IMR-90 (cell line): ENCODE measurements at regions not wholly inside any gene's neighbourhood (a gene's known extent, or its start where the extent isn't known, plus 50 kb on each side); places are given as distances from the start of the nearest gene placed in this dataset.

Experiments
- ATAC-seq: fragments of 200-7000 bp; cut with Tn5 transposase; 2 replicates; pipeline ENCODE4 v1.9.1; 2020; ENCODE audit warnings: low read depth, mild to moderate bottlenecking, moderate library complexity
- BruUV-seq: library from RNA; stranded (reverse); fragments of 400-500 nt; replicated peaks from 2 replicates; lab custom pipeline; 2021; lab: Mats Ljungman, UMichigan
- CTCF ChIA-PET: fragments of 300-600 bp; formaldehyde crosslinking; extraction: SDS; loops from one replicate; lab custom pipeline; 2021; ENCODE audit warnings: antibody characterized with exemption; lab: Yijun Ruan, JAX
- POLR2A ChIA-PET: fragments of 300-600 bp; sonication (Branson Sonifier 250); formaldehyde crosslinking; loops from one replicate; lab custom pipeline; 2022; ENCODE audit warnings: antibody characterized with exemption; ENCODE audit not compliant: unreplicated experiment; lab: Charles Lee
- DNase-seq: peaks from one replicate; pipeline ENCODE4 v3.0.0; 2013
- H2AFZ ChIP-seq: replicated peaks from 2 replicates; pipeline ENCODE3; 2013; ENCODE audit warnings: low read length, mild to moderate bottlenecking; ENCODE audit not compliant: poor library complexity
- H2AK5ac ChIP-seq: 2 replicates; pipeline ENCODE4 v1.6.1; 2013; ENCODE audit warnings: low read depth, low read length, inconsistent platforms
- H2AK9ac ChIP-seq: replicated peaks from 2 replicates; pipeline ENCODE3; 2013; ENCODE audit warnings: mild to moderate bottlenecking, low read depth, low read length, moderate library complexity; ENCODE audit not compliant: poor library complexity
- H2BK120ac ChIP-seq: 2 replicates; pipeline ENCODE4 v1.6.1; 2013; ENCODE audit warnings: low read depth, low read length, inconsistent platforms
- H2BK15ac ChIP-seq: 3 replicates; pipeline ENCODE4 v1.6.1; 2013; ENCODE audit warnings: low read depth, low read length, inconsistent platforms
- H2BK20ac ChIP-seq: 2 replicates; pipeline ENCODE4 v1.6.1; 2013; ENCODE audit warnings: low read depth, mild to moderate bottlenecking, inconsistent platforms, low read length, moderate library complexity
- H2BK5ac ChIP-seq: 2 replicates; pipeline ENCODE4 v1.6.1; 2013; ENCODE audit warnings: mild to moderate bottlenecking, low read depth, low read length, inconsistent platforms; ENCODE audit not compliant: poor library complexity, severe bottlenecking
- H3K14ac ChIP-seq: replicated peaks from 2 replicates; pipeline ENCODE4 v1.6.1; 2013; ENCODE audit warnings: low read depth, low read length, inconsistent platforms
- H3K18ac ChIP-seq: 2 replicates; pipeline ENCODE4 v1.6.1; 2013; ENCODE audit warnings: low read depth, low read length, control low read depth
- H3K23ac ChIP-seq: 2 replicates; pipeline ENCODE4 v1.6.1; 2013; ENCODE audit warnings: low read depth, low read length, inconsistent platforms
- H3K27ac ChIP-seq: 2 replicates; pipeline ENCODE4 v1.5.1; 2013; ENCODE audit warnings: mild to moderate bottlenecking, control low read depth, low read length; ENCODE audit not compliant: insufficient read depth
- H3K27me3 ChIP-seq: 2 replicates; pipeline ENCODE4 v1.6.1; 2013; ENCODE audit warnings: low read length; ENCODE audit not compliant: control insufficient read depth, insufficient read depth
- H3K36me3 ChIP-seq: 2 replicates; pipeline ENCODE4 v1.6.1; 2013; ENCODE audit warnings: low read length, mixed read lengths; ENCODE audit not compliant: control insufficient read depth, insufficient read depth
- H3K4ac ChIP-seq: 2 replicates; pipeline ENCODE4 v1.6.1; 2013; ENCODE audit warnings: low read depth, low read length, inconsistent platforms
- H3K4me1 ChIP-seq: 2 replicates; pipeline ENCODE4 v1.6.1; 2013; ENCODE audit warnings: low read length, mixed read lengths; ENCODE audit not compliant: control insufficient read depth, insufficient read depth
- H3K4me2 ChIP-seq: 2 replicates; pipeline ENCODE4 v1.6.1; 2013; ENCODE audit warnings: low read depth, mild to moderate bottlenecking, control low read depth, low read length, moderate library complexity
- H3K4me3 ChIP-seq: 2 replicates; pipeline ENCODE4 v1.5.1; 2013; ENCODE audit warnings: low read depth, mild to moderate bottlenecking, control low read depth, low read length, moderate library complexity; ENCODE audit not compliant: insufficient read depth
- H3K56ac ChIP-seq: 2 replicates; pipeline ENCODE4 v1.6.1; 2013; ENCODE audit warnings: low read length, inconsistent platforms; ENCODE audit not compliant: insufficient read depth; ENCODE audit errors: extremely low read depth
- H3K79me1 ChIP-seq, 2 experiments: 2 replicates each; pipeline ENCODE4 v1.6.1; 2013; ENCODE audit warnings: low read length in 2 of 2, inconsistent platforms in 1 of 2, low read depth in 1 of 2
- H3K9ac ChIP-seq: 2 replicates; pipeline ENCODE4 v1.6.1; 2013; ENCODE audit warnings: low read depth, low read length, control low read depth
- H3K9me1 ChIP-seq: 2 replicates; pipeline ENCODE4 v1.6.1; 2013; ENCODE audit warnings: low read length, inconsistent platforms; ENCODE audit not compliant: insufficient read depth
- H3K9me3 ChIP-seq: 2 replicates; pipeline ENCODE4 v1.6.1; 2013; ENCODE audit warnings: low read length; ENCODE audit not compliant: control insufficient read depth, insufficient read depth
- H4K20me1 ChIP-seq: 2 replicates; pipeline ENCODE4 v1.6.1; 2013; ENCODE audit warnings: low read length, inconsistent platforms; ENCODE audit not compliant: insufficient read depth
- H4K5ac ChIP-seq: 2 replicates; pipeline ENCODE4 v1.6.1; 2013; ENCODE audit warnings: mild to moderate bottlenecking, low read depth, low read length, control low read depth
- H4K8ac ChIP-seq, 2 experiments: 2 replicates each; pipeline ENCODE4 v1.6.1; 2013; ENCODE audit warnings: low read depth in 2 of 2, low read length in 2 of 2, control low read depth in 1 of 2, inconsistent platforms in 1 of 2
- H4K91ac ChIP-seq: 2 replicates; pipeline ENCODE4 v1.6.1; 2013; ENCODE audit warnings: low read depth, low read length, inconsistent platforms; ENCODE audit not compliant: insufficient read depth
- BHLHE40 ChIP-seq: fragments of 150-350 bp; IDR thresholded peaks from 2 replicates; pipeline ENCODE4 v1.6.1; 2016; ENCODE audit warnings: mild to moderate bottlenecking, low read depth, low read length
- CEBPB ChIP-seq: IDR thresholded peaks from 2 replicates; pipeline ENCODE4 v1.6.1; 2012; ENCODE audit warnings: low read depth, low read length, improper control_type of control experiment
- ELK1 ChIP-seq: fragments of 150-350 bp; IDR thresholded peaks from 2 replicates; pipeline ENCODE4 v1.6.1; 2016; ENCODE audit warnings: low read depth, mild to moderate bottlenecking, low read length, moderate library complexity, borderline replicate concordance
- FOS ChIP-seq: fragments of 150-350 bp; IDR thresholded peaks from 2 replicates; pipeline ENCODE4 v1.6.1; 2016; ENCODE audit warnings: low read depth, low read length
- MAZ ChIP-seq: IDR thresholded peaks from 2 replicates; pipeline ENCODE4 v1.6.1; 2012; ENCODE audit warnings: low read depth, mild to moderate bottlenecking, low read length, improper control_type of control experiment, moderate library complexity, borderline replicate concordance
- NFE2L2 ChIP-seq: fragments of 150-350 bp; IDR thresholded peaks from 2 replicates; pipeline ENCODE4 v1.6.1; 2016; ENCODE audit warnings: low read depth, mild to moderate bottlenecking, low read length
- POLR2A ChIP-seq: IDR thresholded peaks from 2 replicates; pipeline ENCODE4 v1.6.1; 2012; ENCODE audit warnings: mild to moderate bottlenecking, low read depth, low read length
- RCOR1 ChIP-seq: IDR thresholded peaks from 2 replicates; pipeline ENCODE4 v1.6.1; 2012; ENCODE audit warnings: mild to moderate bottlenecking, low read length, improper control_type of control experiment; ENCODE audit not compliant: insufficient replicate concordance
- RFX5 ChIP-seq: IDR thresholded peaks from 2 replicates; pipeline ENCODE4 v1.8.0; 2012; ENCODE audit warnings: low read depth, mild to moderate bottlenecking, low read length, moderate library complexity
- SMC3 ChIP-seq: fragments of 150-350 bp; IDR thresholded peaks from 2 replicates; pipeline ENCODE4 v1.6.1; 2016; ENCODE audit warnings: low read depth, mild to moderate bottlenecking, antibody characterized with exemption, low read length, moderate library complexity
- USF2 ChIP-seq: fragments of 150-350 bp; IDR thresholded peaks from 2 replicates; pipeline ENCODE4 v1.6.1; 2017; ENCODE audit warnings: mild to moderate bottlenecking, antibody characterized with exemption, low read length, low read depth
- WGBS, 2 experiments: methylation state at CpG; one replicate each; pipeline versions ENCODE4 v1.1.5 to v1.1.7; 2013; ENCODE audit warnings: missing lambda C conversion rate in 2 of 2; ENCODE audit not compliant: insufficient read length in 1 of 2; ENCODE audit errors: extremely low coverage in 2 of 2; 5-methylcytosine and 5-hydroxymethylcytosine counted together
- dilution Hi-C: fragments of 300-500 bp; cut with HindIII; formaldehyde crosslinking; loops from one replicate; pipeline ENCODE4 v1.14.3; 2018; ENCODE audit warnings: low sequenced_read_pairs; ENCODE audit not compliant: unreplicated experiment
- in situ Hi-C: fragments of 300-500 bp; cut with MboI; formaldehyde crosslinking; loops from 3 replicates; pipeline ENCODE4 v1.14.3; 2019; ENCODE audit warnings: low sequenced_read_pairs, inconsistent platforms, mixed read lengths
- intact Hi-C: fragments of 100-400 bp; cut with micrococcal nuclease; formaldehyde crosslinking; loops from 2 replicates; pipeline ENCODE4 v1.10.0; 2022

DNA sequence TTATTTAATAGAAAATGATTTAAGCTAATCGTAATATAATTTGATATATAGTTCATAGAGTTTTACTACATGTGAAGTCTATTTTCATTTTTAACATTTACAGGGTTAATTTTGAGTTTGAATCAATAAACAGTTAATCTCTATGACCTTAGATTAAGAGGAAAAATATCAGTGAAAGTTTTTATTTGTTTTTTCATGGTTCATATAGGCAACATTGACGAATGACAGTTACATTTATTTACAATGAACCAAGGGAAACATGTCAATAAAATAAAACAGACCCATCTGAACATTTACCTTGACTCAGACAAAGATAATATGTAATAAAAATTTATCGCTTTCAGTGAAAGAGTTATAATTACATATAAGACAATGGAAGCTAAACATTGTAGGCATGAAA, 346.6 kb upstream of the SLITRK5 start:
- Histone ChIP-seq H3K4me1 (no peaks in the 10 kb centered on the region), H3K14ac (no peak overlapping the region), H3K27me3 (no peaks in the 10 kb centered on the region), H2AFZ (no peak overlapping the region), H3K9me3 (no peaks in the 10 kb centered on the region; the same call in 1 of the 2 replicates), H2AK5ac (no peak overlapping the region), H2BK20ac (no peak overlapping the region), H4K5ac (no peak overlapping the region), H3K23ac (no peak overlapping the region), H3K9me1 (no peaks in the 10 kb centered on the region), H4K20me1 (no peaks in the 10 kb centered on the region), H3K56ac (no peak overlapping the region), H2BK15ac (no peak overlapping the region), H3K4me3 (no peak overlapping the region), H3K4me2 (no peak overlapping the region), H3K36me3 (no peaks in the 10 kb centered on the region), H2BK5ac (no peak overlapping the region), H4K91ac (no peak overlapping the region), H3K27ac (no peak overlapping the region), H2BK120ac (no peak overlapping the region), H4K8ac (no peak overlapping the region), H3K9ac (no peak overlapping the region), H3K4ac (no peak overlapping the region), H2AK9ac (no peak overlapping the region), H3K18ac (no peak overlapping the region), H3K79me1 (no peaks in the 10 kb centered on the region)
- in situ Hi-C loops (no loop called here), intact Hi-C loops (no loop called here), dilution Hi-C loops (no loop called here)
- DNase-seq = no peak
- POLR2A ChIA-PET = no interaction called here
- BruUV-seq = no TSS peak
- no peak for TF ChIP-seq RFX5
- no peak for TF ChIP-seq RCOR1
- TF ChIP-seq FOS = no peak
- TF ChIP-seq ELK1 = no peak
- TF ChIP-seq POLR2A = no peak
- no peak for TF ChIP-seq SMC3
- no peak for TF ChIP-seq CEBPB
- TF ChIP-seq BHLHE40 = no peak
- TF ChIP-seq MAZ = no peak
- TF ChIP-seq USF2 = no peak
- no peak for TF ChIP-seq NFE2L2
- CTCF ChIA-PET = no interaction called here
- ATAC-seq = no peak
- no CpG with 5 or more reads among the region's 3 CpGs for WGBS, 2 experiments
